Naive thymus-derived CD4-positive, alpha-beta T cell (primary cell): ENCODE measurements at regions not wholly inside any gene's neighbourhood (a gene's known extent, or its start where the extent isn't known, plus 50 kb on each side); places are given as distances from the start of the nearest gene placed in this dataset.
"Not testable (repeated sequence)": the region's sequence is repeated elsewhere in the genome, so short reads cannot be mapped to it uniquely, and the experiment has no call there.

Source experiments
- ATAC-seq: fragments of 150-1000 bp; cut with Tn5 transposase; 2 replicates; pipeline ENCODE4 v1.10.0; 2021; ENCODE audit warnings: mild to moderate bottlenecking, moderate library complexity
- CTCF ChIA-PET: fragments of 350-600 bp; sonication (Branson Sonifier 250); formaldehyde crosslinking; loops from one replicate; lab custom pipeline; 2021; ENCODE audit warnings: antibody characterized with exemption; lab: Charles Lee
- POLR2A ChIA-PET: fragments of 350-600 bp; sonication (Branson Sonifier 250); formaldehyde crosslinking; loops from one replicate; lab custom pipeline; 2021; ENCODE audit warnings: antibody characterized with exemption, inconsistent platforms; lab: Charles Lee
- DNase-seq, 9 donors: peaks; one replicate each; pipeline versions ENCODE4 v3.0.0 to v3.0.0-alpha.2; 2020 to 2022; ENCODE audit warnings: mixed read lengths in 1 of 9
- H3K27ac ChIP-seq: one replicate; pipeline ENCODE4 v1.7.0; 2013; ENCODE audit warnings: mild to moderate bottlenecking, low read depth, low read length, moderate library complexity
- H3K27me3 ChIP-seq, 2 donors: one replicate each; pipeline ENCODE4 v1.7.0; 2013; ENCODE audit warnings: low read length in 2 of 2, mild to moderate bottlenecking in 2 of 2, moderate library complexity in 2 of 2; ENCODE audit not compliant: control insufficient read depth in 2 of 2, insufficient read depth in 2 of 2
- H3K36me3 ChIP-seq, 3 experiments: 1 replicate in 2 of 3; 2 replicates in 1 of 3; pipeline ENCODE4 v1.7.0; 2013; ENCODE audit warnings: low read length in 3 of 3, mild to moderate bottlenecking in 3 of 3, moderate library complexity in 1 of 3; ENCODE audit not compliant: insufficient read depth in 3 of 3, control insufficient read depth in 2 of 3
- H3K4me1 ChIP-seq, 2 donors: one replicate each; pipeline ENCODE4 v1.7.0; 2013; ENCODE audit warnings: low read length in 2 of 2, mild to moderate bottlenecking in 2 of 2, moderate library complexity in 1 of 2; ENCODE audit not compliant: control insufficient read depth in 2 of 2, insufficient read depth in 2 of 2
- H3K4me3 ChIP-seq: 2 replicates; pipeline ENCODE4 v1.7.0; 2013; ENCODE audit warnings: mild to moderate bottlenecking, low read length
- H3K9me3 ChIP-seq, 3 experiments: 1 replicate in 2 of 3; 2 replicates in 1 of 3; pipeline ENCODE4 v1.7.0; 2013; ENCODE audit warnings: low read length in 3 of 3; ENCODE audit not compliant: control insufficient read depth in 2 of 3
- H3K27ac Mint-ChIP-seq, 9 donors: one replicate each; pipeline ENCODE4 v1.8.0; 2020 to 2022; ENCODE audit warnings: mixed read lengths in 9 of 9, mild to moderate bottlenecking in 8 of 9, moderate library complexity in 5 of 9, inconsistent platforms in 2 of 9
- H3K27me3 Mint-ChIP-seq, 5 donors: one replicate each; pipeline ENCODE4 v1.8.0; 2021 to 2022; ENCODE audit warnings: mixed read lengths in 5 of 5, mild to moderate bottlenecking in 1 of 5
- H3K36me3 Mint-ChIP-seq, 5 donors: one replicate each; pipeline ENCODE4 v1.8.0; 2020 to 2022; ENCODE audit warnings: mixed read lengths in 5 of 5, mild to moderate bottlenecking in 3 of 5, inconsistent platforms in 1 of 5
- H3K4me1 Mint-ChIP-seq, 7 donors: one replicate each; pipeline ENCODE4 v1.8.0; 2020 to 2022; ENCODE audit warnings: mixed read lengths in 7 of 7, mild to moderate bottlenecking in 3 of 7, inconsistent platforms in 1 of 7
- H3K4me3 Mint-ChIP-seq, 10 donors: one replicate each; pipeline ENCODE4 v1.8.0; 2020 to 2022; ENCODE audit warnings: mild to moderate bottlenecking in 10 of 10, mixed read lengths in 10 of 10, moderate library complexity in 6 of 10, inconsistent platforms in 2 of 10
- H3K9me3 Mint-ChIP-seq, 11 donors: one replicate each; pipeline ENCODE4 v1.8.0; 2020 to 2022; ENCODE audit warnings: mixed read lengths in 11 of 11, mild to moderate bottlenecking in 4 of 11, inconsistent platforms in 1 of 11, moderate library complexity in 1 of 11
- intact Hi-C, 2 donors: fragments of 100-400 bp; cut with micrococcal nuclease; formaldehyde crosslinking; loops; one replicate each; pipeline ENCODE4 v1.15.1; 2023

- Histone ChIP-seq H3K27me3 (no peaks in the 10 kb centered on the region), H3K36me3 (no peaks in the 10 kb centered on the region), H3K27ac (no peak overlapping the region), H3K4me1 (no peaks in the 10 kb centered on the region), H3K9me3 (no peaks in the 10 kb centered on the region), H3K4me3 (no peak overlapping the region)
- H3K27ac Mint-ChIP-seq: no peak overlapping the region
- H3K4me3 Mint-ChIP-seq: no peak overlapping the region
- ATAC-seq: peak; percentile 84
- H3K9me3 Mint-ChIP-seq: peaks cover 0 to 6% (median 0%) of the 10 kb centered on the region in 11 donors
- intact Hi-C loops: no loop called here
- peaks cover 0 to 10% (median 6%) of the 10 kb centered on the region in 5 donors for H3K27me3 Mint-ChIP-seq
- DNase-seq: no peak
- ChIA-PET CTCF (no interaction called here), POLR2A (no interaction called here)
- H3K4me1 Mint-ChIP-seq: peaks cover 0 to 4% (median 0%) of the 10 kb centered on the region in 7 donors
- H3K36me3 Mint-ChIP-seq: no peaks in the 10 kb centered on the region
Observed at GRCh38 chr15:54803134-54803808, 393.5 kb downstream of the RSL24D1 start.

- intact Hi-C loops: no loop called here
- H3K9me3 Mint-ChIP-seq: peaks cover 0 to 6% (median 0%) of the 10 kb centered on the region in 11 donors
- ATAC-seq (no peak), DNase-seq (no peak)
- H3K4me1 ChIP-seq: no peaks in the 10 kb centered on the region
- H3K27me3 Mint-ChIP-seq: peaks cover 2 to 19% (median 5%) of the 10 kb centered on the region in 5 donors
- H3K27ac ChIP-seq: no peak overlapping the region
- no peaks in the 10 kb centered on the region for H3K36me3 ChIP-seq
- no peaks in the 10 kb centered on the region for H3K36me3 Mint-ChIP-seq
- H3K9me3 ChIP-seq: no peaks in the 10 kb centered on the region
- H3K4me3 Mint-ChIP-seq: no peak overlapping the region
- no peaks in the 10 kb centered on the region for H3K4me1 Mint-ChIP-seq
- H3K4me3 ChIP-seq: no peak overlapping the region
- CTCF ChIA-PET: no interaction called here
- no peak overlapping the region for H3K27ac Mint-ChIP-seq
- H3K27me3 ChIP-seq: no peaks in the 10 kb centered on the region
- POLR2A ChIA-PET: no interaction called here
Observed at GRCh38 chr15:54792526-54792925, 404.2 kb downstream of the RSL24D1 start.

- peaks cover 0 to 10% (median 0%) of the 10 kb centered on the region in 11 donors for H3K9me3 Mint-ChIP-seq
- DNase-seq: no peak
- H3K27me3 ChIP-seq: no peaks in the 10 kb centered on the region
- no peaks in the 10 kb centered on the region for H3K9me3 ChIP-seq
- H3K4me3 ChIP-seq: no peak overlapping the region
- H3K4me1 ChIP-seq: no peaks in the 10 kb centered on the region
- H3K4me1 Mint-ChIP-seq: no peaks in the 10 kb centered on the region
- no peaks in the 10 kb centered on the region for H3K36me3 Mint-ChIP-seq
- ATAC-seq: no peak
- H3K27ac ChIP-seq: no peak overlapping the region
- H3K4me3 Mint-ChIP-seq: no peak overlapping the region
- ChIA-PET CTCF (no interaction called here), POLR2A (no interaction called here)
- peaks cover 0 to 17% (median 2%) of the 10 kb centered on the region in 5 donors for H3K27me3 Mint-ChIP-seq
- no peak overlapping the region for H3K27ac Mint-ChIP-seq
- intact Hi-C loops: no loop called here
- H3K36me3 ChIP-seq: no peaks in the 10 kb centered on the region
Observed at GRCh38 chr15:54790693-54791092, 406.0 kb downstream of the RSL24D1 start.

GRCh38 chr15:54789376-54789775 is 407.4 kb downstream of the RSL24D1 start:
- Mint-ChIP-seq H3K4me1 (no peaks in the 10 kb centered on the region), H3K27ac (no peak overlapping the region), H3K9me3 (peaks cover 0 to 18% (median 5%) of the 10 kb centered on the region in 11 donors), H3K27me3 (peaks cover 0 to 10% (median 1%) of the 10 kb centered on the region in 5 donors), H3K4me3 (no peak overlapping the region), H3K36me3 (no peaks in the 10 kb centered on the region)
- ChIA-PET CTCF (no interaction called here), POLR2A (no interaction called here)
- no peak for DNase-seq
- intact Hi-C loops: no loop called here
- no peak for ATAC-seq
- H3K27me3 ChIP-seq: no peaks in the 10 kb centered on the region
- no peak overlapping the region for H3K4me3 ChIP-seq
- H3K9me3 ChIP-seq: no peaks in the 10 kb centered on the region
- no peaks in the 10 kb centered on the region for H3K4me1 ChIP-seq
- H3K36me3 ChIP-seq: no peaks in the 10 kb centered on the region
- H3K27ac ChIP-seq: no peak overlapping the region

GRCh38 chr15:54781220-54781619 is 415.5 kb downstream of the RSL24D1 start:
- CTCF ChIA-PET, H3K27ac Mint-ChIP-seq, H3K36me3 Mint-ChIP-seq, POLR2A ChIA-PET, H3K27me3 ChIP-seq, H3K4me3 Mint-ChIP-seq, H3K9me3 ChIP-seq, ATAC-seq, H3K27ac ChIP-seq, H3K36me3 ChIP-seq, H3K4me1 ChIP-seq, H3K4me3 ChIP-seq, DNase-seq, H3K4me1 Mint-ChIP-seq, intact Hi-C loops: not testable (repeated sequence)
- H3K9me3 Mint-ChIP-seq: peaks cover 2 to 29% (median 11%) of the 10 kb centered on the region in 11 donors
- H3K27me3 Mint-ChIP-seq: peaks cover 0 to 13% (median 0%) of the 10 kb centered on the region in 5 donors

- H3K4me1 ChIP-seq: no peaks in the 10 kb centered on the region
- ATAC-seq (no peak), DNase-seq (no peak)
- no peaks in the 10 kb centered on the region for H3K4me1 Mint-ChIP-seq
- H3K36me3 Mint-ChIP-seq: peaks cover 0 to 5% (median 0%) of the 10 kb centered on the region in 5 donors
- H3K9me3 ChIP-seq: no peaks in the 10 kb centered on the region
- H3K27me3 Mint-ChIP-seq: peaks cover 0 to 13% (median 0%) of the 10 kb centered on the region in 5 donors
- intact Hi-C loops: no loop called here
- ChIA-PET CTCF (no interaction called here), POLR2A (no interaction called here)
- H3K9me3 Mint-ChIP-seq: peaks cover 2 to 22% (median 7%) of the 10 kb centered on the region in 11 donors
- H3K36me3 ChIP-seq: no peaks in the 10 kb centered on the region
- H3K27ac ChIP-seq: no peak overlapping the region
- H3K27ac Mint-ChIP-seq: no peak overlapping the region
- H3K4me3 Mint-ChIP-seq: no peak overlapping the region
- no peak overlapping the region for H3K4me3 ChIP-seq
- H3K27me3 ChIP-seq: no peaks in the 10 kb centered on the region
Observed at GRCh38 chr15:54779271-54779670, 417.5 kb downstream of the RSL24D1 start.

- H3K9me3 Mint-ChIP-seq: peaks cover 0 to 12% (median 0%) of the 10 kb centered on the region in 11 donors
- H3K9me3 ChIP-seq: no peaks in the 10 kb centered on the region
- ATAC-seq (no peak), DNase-seq (no peak)
- H3K4me3 Mint-ChIP-seq: no peak overlapping the region
- CTCF ChIA-PET: no interaction called here
- H3K36me3 Mint-ChIP-seq: no peaks in the 10 kb centered on the region
- H3K27me3 ChIP-seq: no peaks in the 10 kb centered on the region
- intact Hi-C loops: no loop called here
- H3K27ac ChIP-seq: no peak overlapping the region
- POLR2A ChIA-PET: no interaction called here
- no peaks in the 10 kb centered on the region for H3K4me1 Mint-ChIP-seq
- H3K27ac Mint-ChIP-seq: no peak overlapping the region
- no peak overlapping the region for H3K4me3 ChIP-seq
- no peaks in the 10 kb centered on the region for H3K36me3 ChIP-seq
- H3K4me1 ChIP-seq: no peaks in the 10 kb centered on the region
- peaks cover 0 to 13% (median 0%) of the 10 kb centered on the region in 5 donors for H3K27me3 Mint-ChIP-seq
Observed at GRCh38 chr15:54776410-54776809, 420.3 kb downstream of the RSL24D1 start.
